GM12872 (cell line): ENCODE measurements at regions not wholly inside any gene's neighbourhood (a gene's known extent, or its start where the extent isn't known, plus 50 kb on each side); places are given as distances from the start of the nearest gene placed in this dataset.

ENCODE experiments used
- CTCF ChIP-seq: IDR thresholded peaks from 3 replicates; pipeline ENCODE4 v1.5.1; 2011; ENCODE audit warnings: low read depth, mild to moderate bottlenecking, low read length, moderate library complexity; ENCODE audit not compliant: insufficient read depth

GRCh38 chr5:173667702-173668101, 51.3 kb upstream of the BOD1 start:
- TF ChIP-seq CTCF: no peak

GRCh38 chr5:173668245-173668800, 51.9 kb upstream of the BOD1 start:
- no peak for TF ChIP-seq CTCF

- TF ChIP-seq CTCF: no peak
These were observed 52.5 kb upstream of the BOD1 start for GRCh38 chr5:173668910-173669309.

- no peak for TF ChIP-seq CTCF
These were observed 53.0 kb upstream of the BOD1 start for GRCh38 chr5:173669483-173669882.

GRCh38 chr5:173670130-173670651, 53.7 kb upstream of the BOD1 start:
- no peak for TF ChIP-seq CTCF

GRCh38 chr5:173670791-173671120, 54.3 kb upstream of the BOD1 start:
- no peak for TF ChIP-seq CTCF

- no peak for TF ChIP-seq CTCF
These were observed 54.9 kb upstream of the BOD1 start for GRCh38 chr5:173671121-173671949.
